ENCODE measurements at regions not wholly inside any gene's neighbourhood (a gene's known extent, or its start where the extent isn't known, plus 50 kb on each side); places are given as distances from the start of the nearest gene placed in this dataset.
A peak's percentile ranks its signal among the peaks of the same experiment; 100 is the strongest.

DNA sequence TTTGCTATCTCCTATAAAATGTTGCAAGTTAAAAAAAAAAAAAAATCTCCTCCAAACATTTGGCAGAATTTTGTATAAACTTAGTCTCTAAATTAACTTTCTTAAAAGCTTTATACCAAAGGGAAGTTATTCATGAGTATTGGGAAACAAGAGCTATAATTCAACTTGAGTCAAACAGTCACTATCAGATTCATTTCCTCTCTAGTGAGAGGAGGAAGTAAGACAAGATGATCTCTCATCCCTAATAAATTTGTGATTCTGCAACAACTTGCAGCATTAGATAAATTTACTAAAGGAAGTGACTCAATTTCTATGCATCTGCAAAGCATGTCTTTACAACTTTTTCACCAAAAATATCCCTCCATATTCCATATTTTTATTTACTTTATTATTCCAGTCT, 135.4 kb upstream of the GNPDA2 start:
- no peaks in the 10 kb centered on the region for H3F3A ChIP-seq (ENCODE audit: low read length, unreplicated experiment)
- no peaks in the 10 kb centered on the region for H3K79me2 ChIP-seq (ENCODE audit: low read length)
- DNase-seq = peak; percentile 28
- ChIA-PET POLR2A (ENCODE audit: unreplicated experiment) (no interaction called here), CTCF (no interaction called here)
- no peaks in the 10 kb centered on the region for H4K20me1 ChIP-seq (ENCODE audit: low read length)
- no peak overlapping the region for H3K4me3 ChIP-seq (ENCODE audit: low read length)
- no peak overlapping the region for H2AFZ ChIP-seq (ENCODE audit: low read length)
- intact Hi-C loops (cut with micrococcal nuclease) = no loop called here
- no peaks in the 10 kb centered on the region for H3K4me1 ChIP-seq (ENCODE audit: insufficient read depth, low read length)
- no peaks in the 10 kb centered on the region for H3K27me3 ChIP-seq (ENCODE audit: low read length)
- no peak overlapping the region for H3K27ac ChIP-seq (ENCODE audit: low read length)
- peak; percentile 68 for ATAC-seq
- H3K9me3 ChIP-seq (ENCODE audit: low read length) = no peaks in the 10 kb centered on the region
- H3K9me2 ChIP-seq (replicated peaks; ENCODE audit: low read length) = no peaks in the 10 kb centered on the region
- H3K36me3 ChIP-seq (ENCODE audit: low read depth, low read length) = no peaks in the 10 kb centered on the region
- H3K9ac ChIP-seq (ENCODE audit: low read length) = no peak overlapping the region
- BruUV-seq (replicated peaks) = no TSS peak
- no peak for TF ChIP-seq EZH2 (IDR thresholded peaks at IDR 0.05; ENCODE audit: low read length, unreplicated experiment)
- no peak for TF ChIP-seq EZH2phosphoT487 (IDR thresholded peaks at IDR 0.05; ENCODE audit: borderline replicate concordance, low read length)
- TF ChIP-seq, protein P1, sequence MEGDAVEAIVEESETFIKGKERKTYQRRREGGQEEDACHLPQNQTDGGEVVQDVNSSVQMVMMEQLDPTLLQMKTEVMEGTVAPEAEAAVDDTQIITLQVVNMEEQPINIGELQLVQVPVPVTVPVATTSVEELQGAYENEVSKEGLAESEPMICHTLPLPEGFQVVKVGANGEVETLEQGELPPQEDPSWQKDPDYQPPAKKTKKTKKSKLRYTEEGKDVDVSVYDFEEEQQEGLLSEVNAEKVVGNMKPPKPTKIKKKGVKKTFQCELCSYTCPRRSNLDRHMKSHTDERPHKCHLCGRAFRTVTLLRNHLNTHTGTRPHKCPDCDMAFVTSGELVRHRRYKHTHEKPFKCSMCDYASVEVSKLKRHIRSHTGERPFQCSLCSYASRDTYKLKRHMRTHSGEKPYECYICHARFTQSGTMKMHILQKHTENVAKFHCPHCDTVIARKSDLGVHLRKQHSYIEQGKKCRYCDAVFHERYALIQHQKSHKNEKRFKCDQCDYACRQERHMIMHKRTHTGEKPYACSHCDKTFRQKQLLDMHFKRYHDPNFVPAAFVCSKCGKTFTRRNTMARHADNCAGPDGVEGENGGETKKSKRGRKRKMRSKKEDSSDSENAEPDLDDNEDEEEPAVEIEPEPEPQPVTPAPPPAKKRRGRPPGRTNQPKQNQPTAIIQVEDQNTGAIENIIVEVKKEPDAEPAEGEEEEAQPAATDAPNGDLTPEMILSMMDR (conservative IDR thresholded peaks at IDR 0.05; ENCODE audit: low read depth, low read length) = no peak
- H3K4me2 ChIP-seq (ENCODE audit: low read length) = no peak overlapping the region

DNA sequence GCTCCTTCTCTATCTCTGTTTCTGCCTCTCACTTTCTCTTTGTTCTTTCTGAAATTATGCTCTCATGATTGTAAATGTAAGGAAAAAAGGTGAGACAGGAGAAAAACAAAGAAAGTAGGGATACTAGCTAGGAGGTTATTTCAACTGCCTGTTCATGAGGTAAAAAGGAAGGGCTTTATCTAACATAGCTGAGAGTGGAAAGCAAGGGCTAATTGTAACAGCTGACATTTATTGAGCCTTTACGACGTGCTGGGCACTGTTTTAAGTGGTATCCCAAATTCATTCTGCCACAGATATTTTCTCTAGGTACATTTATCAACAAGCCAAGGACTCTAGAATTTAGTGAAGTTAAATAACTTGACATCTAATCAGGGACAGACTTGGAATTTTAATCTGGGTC, 133.1 kb upstream of the GNPDA2 start:
- TF ChIP-seq EZH2 (IDR thresholded peaks at IDR 0.05; ENCODE audit: low read length, unreplicated experiment) = no peak
- TF ChIP-seq EZH2phosphoT487 (IDR thresholded peaks at IDR 0.05; ENCODE audit: borderline replicate concordance, low read length) = no peak
- TF ChIP-seq, protein P1 (conservative IDR thresholded peaks at IDR 0.05; ENCODE audit: low read depth, low read length) = no peak
- Histone ChIP-seq H3K9me2 (replicated peaks; ENCODE audit: low read length) (no peaks in the 10 kb centered on the region), H2AFZ (ENCODE audit: low read length) (no peak overlapping the region), H3K36me3 (ENCODE audit: low read depth, low read length) (no peaks in the 10 kb centered on the region), H3K4me1 (ENCODE audit: insufficient read depth, low read length) (no peaks in the 10 kb centered on the region), H3K79me2 (ENCODE audit: low read length) (no peaks in the 10 kb centered on the region), H3K9me3 (ENCODE audit: low read length) (no peaks in the 10 kb centered on the region), H3F3A (ENCODE audit: low read length, unreplicated experiment) (no peaks in the 10 kb centered on the region), H4K20me1 (ENCODE audit: low read length) (no peaks in the 10 kb centered on the region), H3K4me3 (ENCODE audit: low read length) (no peak overlapping the region), H3K4me2 (ENCODE audit: low read length) (no peak overlapping the region), H3K9ac (ENCODE audit: low read length) (no peak overlapping the region), H3K27ac (ENCODE audit: low read length) (no peak overlapping the region), H3K27me3 (ENCODE audit: low read length) (no peaks in the 10 kb centered on the region)
- POLR2A ChIA-PET (ENCODE audit: unreplicated experiment) = no interaction called here
- intact Hi-C loops (cut with micrococcal nuclease) = no loop called here
- ATAC-seq (no peak), DNase-seq (no peak)
- no TSS peak for BruUV-seq (replicated peaks)
- CTCF ChIA-PET = no interaction called here

DNA sequence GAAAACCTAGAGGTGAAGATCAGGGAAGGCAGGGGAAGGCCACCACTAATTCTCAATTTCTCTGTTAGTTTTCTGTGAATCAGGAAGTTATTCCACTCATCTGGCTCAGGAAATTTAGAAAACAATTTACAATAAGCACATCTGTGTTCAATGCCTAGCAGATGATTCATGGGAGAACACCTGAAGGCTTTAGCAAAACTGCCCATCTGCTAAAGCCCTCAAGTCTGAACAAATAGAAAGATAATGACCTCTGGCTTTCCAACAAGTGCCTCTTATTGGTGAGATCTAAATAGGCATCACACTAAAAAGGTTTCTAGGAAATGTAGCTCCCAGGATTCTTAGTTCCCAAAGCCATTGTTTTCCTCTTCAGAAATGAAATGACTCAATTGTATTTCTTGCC, 122.1 kb upstream of the GNPDA2 start:
- no peak for ATAC-seq
- Histone ChIP-seq H3K4me2 (ENCODE audit: low read length) (no peak overlapping the region), H2AFZ (ENCODE audit: low read length) (no peak overlapping the region), H3K4me3 (ENCODE audit: low read length) (no peak overlapping the region), H3K9me3 (ENCODE audit: low read length) (no peaks in the 10 kb centered on the region), H3K9me2 (replicated peaks; ENCODE audit: low read length) (no peaks in the 10 kb centered on the region), H4K20me1 (ENCODE audit: low read length) (no peaks in the 10 kb centered on the region), H3K36me3 (ENCODE audit: low read depth, low read length) (no peaks in the 10 kb centered on the region), H3K27ac (ENCODE audit: low read length) (no peak overlapping the region), H3K9ac (ENCODE audit: low read length) (no peak overlapping the region), H3K79me2 (ENCODE audit: low read length) (no peaks in the 10 kb centered on the region), H3K4me1 (ENCODE audit: insufficient read depth, low read length) (no peaks in the 10 kb centered on the region), H3F3A (ENCODE audit: low read length, unreplicated experiment) (no peaks in the 10 kb centered on the region), H3K27me3 (ENCODE audit: low read length) (no peaks in the 10 kb centered on the region)
- no TSS peak for BruUV-seq (replicated peaks)
- CTCF ChIA-PET = no interaction called here
- intact Hi-C loops (cut with micrococcal nuclease) = no loop called here
- TF ChIP-seq, protein P1 (conservative IDR thresholded peaks at IDR 0.05; ENCODE audit: low read depth, low read length) = no peak
- TF ChIP-seq EZH2 (IDR thresholded peaks at IDR 0.05; ENCODE audit: low read length, unreplicated experiment) (no peak), EZH2phosphoT487 (IDR thresholded peaks at IDR 0.05; ENCODE audit: borderline replicate concordance, low read length) (no peak)
- no peak for DNase-seq
- POLR2A ChIA-PET (ENCODE audit: unreplicated experiment) = no interaction called here
